Omental fat pad (tissue), 3 donors: ENCODE measurements at regions not wholly inside any gene's neighbourhood (a gene's known extent, or its start where the extent isn't known, plus 50 kb on each side); places are given as distances from the start of the nearest gene placed in this dataset.

ENCODE experiments used
- ATAC-seq: fragments of 150-250 bp; one replicate; pipeline ENCODE4 v1.9.1; 2016; ENCODE audit warnings: mild to moderate bottlenecking, moderate library complexity; ENCODE audit not compliant: low FRiP score
- DNase-seq: peaks from one replicate; pipeline ENCODE4 v3.0.0-alpha.2; 2019; ENCODE audit warnings: low spot score
- TF ChIP-seq, protein P1 (sequence below), 3 donors: fragments of 450-650 bp; IDR thresholded peaks; one replicate each; pipeline ENCODE4 v1.5.1; 2016 to 2017; ENCODE audit warnings: antibody characterized with exemption in 3 of 3, mild to moderate bottlenecking in 3 of 3, moderate library complexity in 2 of 3

DNA sequence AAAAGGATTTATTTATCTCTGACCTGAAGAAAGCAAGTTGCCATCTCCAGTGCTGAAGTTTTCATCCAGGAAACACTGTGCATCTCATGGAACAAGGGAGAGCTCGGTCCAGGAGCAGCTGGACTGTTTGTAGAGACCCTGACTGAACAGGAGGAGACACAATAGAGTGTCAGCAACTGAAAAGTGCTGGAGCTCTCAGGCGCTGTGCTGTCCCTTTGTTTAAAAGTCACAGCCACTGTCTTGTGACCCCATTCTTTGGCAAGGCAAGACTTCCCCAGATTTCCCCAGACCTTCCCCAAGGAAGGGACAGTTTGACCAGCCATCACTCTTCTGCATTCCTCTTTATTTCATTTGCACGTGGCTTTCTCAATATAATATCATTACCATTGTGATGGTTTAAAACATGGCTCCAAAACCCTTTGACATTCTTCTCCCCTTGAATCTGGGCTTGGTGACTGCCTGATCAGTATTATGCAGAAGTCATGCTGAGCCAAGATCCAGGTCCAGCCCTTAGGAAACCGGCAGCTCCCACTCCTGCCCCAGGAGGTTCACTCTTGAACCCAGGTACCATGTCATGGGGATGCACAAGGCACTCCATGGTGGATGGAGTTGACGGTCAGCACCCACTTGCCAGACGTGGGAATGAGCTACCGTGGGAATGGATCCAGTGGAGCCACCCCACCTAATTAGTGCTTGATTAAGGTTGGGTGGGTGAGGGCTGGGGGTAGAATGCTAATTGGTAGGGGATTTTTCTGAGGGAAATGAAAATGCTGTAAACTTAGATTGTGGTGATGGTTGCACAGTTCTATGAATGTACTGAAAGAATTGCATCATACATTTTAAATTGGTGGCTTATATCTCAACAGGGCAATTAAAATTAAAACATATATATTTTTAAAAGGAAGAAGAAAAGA lies 497.9 kb upstream of the RAB6C start:
- TF ChIP-seq, protein P1, sequence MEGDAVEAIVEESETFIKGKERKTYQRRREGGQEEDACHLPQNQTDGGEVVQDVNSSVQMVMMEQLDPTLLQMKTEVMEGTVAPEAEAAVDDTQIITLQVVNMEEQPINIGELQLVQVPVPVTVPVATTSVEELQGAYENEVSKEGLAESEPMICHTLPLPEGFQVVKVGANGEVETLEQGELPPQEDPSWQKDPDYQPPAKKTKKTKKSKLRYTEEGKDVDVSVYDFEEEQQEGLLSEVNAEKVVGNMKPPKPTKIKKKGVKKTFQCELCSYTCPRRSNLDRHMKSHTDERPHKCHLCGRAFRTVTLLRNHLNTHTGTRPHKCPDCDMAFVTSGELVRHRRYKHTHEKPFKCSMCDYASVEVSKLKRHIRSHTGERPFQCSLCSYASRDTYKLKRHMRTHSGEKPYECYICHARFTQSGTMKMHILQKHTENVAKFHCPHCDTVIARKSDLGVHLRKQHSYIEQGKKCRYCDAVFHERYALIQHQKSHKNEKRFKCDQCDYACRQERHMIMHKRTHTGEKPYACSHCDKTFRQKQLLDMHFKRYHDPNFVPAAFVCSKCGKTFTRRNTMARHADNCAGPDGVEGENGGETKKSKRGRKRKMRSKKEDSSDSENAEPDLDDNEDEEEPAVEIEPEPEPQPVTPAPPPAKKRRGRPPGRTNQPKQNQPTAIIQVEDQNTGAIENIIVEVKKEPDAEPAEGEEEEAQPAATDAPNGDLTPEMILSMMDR (IDR thresholded peaks at IDR 0.05): no peak
- no peak for DNase-seq
- no peak for ATAC-seq

DNA sequence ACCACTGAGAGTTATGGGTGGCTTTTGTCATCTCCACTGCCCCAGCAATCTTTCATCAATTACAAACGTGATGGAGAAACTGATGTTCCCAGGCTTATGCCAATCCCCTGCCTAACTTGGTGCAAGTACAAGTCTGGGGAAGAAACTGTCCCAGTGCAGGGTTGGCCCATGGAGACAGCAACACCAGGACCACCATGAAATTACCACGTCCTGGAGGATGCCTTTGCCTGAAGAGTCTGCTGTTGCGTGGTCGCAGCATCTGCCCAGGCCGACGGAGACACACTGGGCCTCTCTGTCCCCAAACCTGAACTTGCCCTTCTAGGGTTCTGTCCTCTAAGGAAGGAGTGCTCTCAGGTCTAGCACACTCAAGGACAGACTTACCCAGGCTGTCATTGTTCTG lies 496.8 kb upstream of the RAB6C start:
- no peak for ATAC-seq
- TF ChIP-seq, protein P1 (IDR thresholded peaks at IDR 0.05): no peak
- DNase-seq: no peak

DNA sequence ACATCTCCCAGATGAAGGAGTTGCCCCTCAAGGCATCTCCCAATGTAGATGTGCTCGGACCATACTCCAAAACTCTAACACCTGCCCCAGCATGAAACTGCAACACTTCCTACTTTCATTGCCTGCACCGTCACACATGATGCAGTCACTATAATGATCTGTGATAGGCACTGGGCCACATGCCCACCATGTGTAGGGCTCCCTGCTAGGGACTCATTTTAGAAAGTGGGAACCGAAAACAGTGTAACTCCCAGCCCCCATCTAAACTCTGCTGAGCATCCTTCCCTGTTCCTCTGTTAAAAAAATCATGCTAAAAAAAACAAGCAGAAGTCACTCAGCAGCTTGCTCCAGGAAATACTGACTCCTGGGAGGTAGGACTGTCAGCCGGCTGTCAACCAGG lies 496.1 kb upstream of the RAB6C start:
- DNase-seq (no peak), ATAC-seq (no peak)
- TF ChIP-seq, protein P1 (IDR thresholded peaks at IDR 0.05): no peak

DNA sequence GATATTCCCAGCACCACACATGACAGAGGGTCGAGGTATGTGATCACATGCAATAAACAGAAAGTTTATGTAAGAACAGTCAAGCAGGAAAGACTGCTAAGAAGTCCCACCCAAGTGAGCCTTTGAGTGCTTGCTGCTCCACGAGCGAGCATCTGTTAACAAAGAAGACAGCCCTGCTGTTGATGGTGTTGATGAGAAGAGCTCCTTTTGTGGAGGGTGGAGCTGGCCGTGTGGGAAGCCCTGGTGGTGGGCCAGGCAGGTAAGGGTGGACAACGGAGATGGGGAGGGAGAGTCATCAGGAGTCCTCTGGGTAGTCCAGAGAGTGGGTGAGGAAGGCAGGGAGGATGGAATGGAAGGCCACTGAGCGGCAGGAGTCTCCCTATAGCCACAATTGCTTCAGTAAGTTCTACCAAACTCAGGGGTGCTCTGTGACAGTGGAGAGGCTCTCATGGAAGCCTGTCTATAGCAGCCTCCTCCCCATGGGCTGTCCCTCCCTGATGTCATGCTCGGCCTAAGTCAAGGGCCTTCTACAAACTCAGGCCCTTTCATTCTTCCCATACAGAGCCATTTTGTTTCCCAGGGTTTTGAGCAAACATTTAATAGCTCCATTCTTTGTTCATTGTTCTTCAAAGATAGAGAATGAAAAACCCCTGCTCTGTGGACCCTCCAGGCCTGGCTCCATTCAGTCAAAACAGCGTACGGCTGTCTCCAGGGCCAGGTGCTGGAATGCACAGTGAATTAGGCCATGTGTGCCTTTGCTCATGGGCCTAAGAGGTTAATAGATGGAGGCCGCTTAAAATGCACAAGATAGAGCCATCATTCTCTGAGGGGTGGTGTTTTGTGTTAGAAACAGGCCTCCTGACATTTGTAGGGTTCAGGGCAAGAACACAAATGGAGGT lies 494.2 kb upstream of the RAB6C start:
- ATAC-seq (no peak), DNase-seq (no peak)
- TF ChIP-seq, protein P1 (IDR thresholded peaks at IDR 0.05): no peak

DNA sequence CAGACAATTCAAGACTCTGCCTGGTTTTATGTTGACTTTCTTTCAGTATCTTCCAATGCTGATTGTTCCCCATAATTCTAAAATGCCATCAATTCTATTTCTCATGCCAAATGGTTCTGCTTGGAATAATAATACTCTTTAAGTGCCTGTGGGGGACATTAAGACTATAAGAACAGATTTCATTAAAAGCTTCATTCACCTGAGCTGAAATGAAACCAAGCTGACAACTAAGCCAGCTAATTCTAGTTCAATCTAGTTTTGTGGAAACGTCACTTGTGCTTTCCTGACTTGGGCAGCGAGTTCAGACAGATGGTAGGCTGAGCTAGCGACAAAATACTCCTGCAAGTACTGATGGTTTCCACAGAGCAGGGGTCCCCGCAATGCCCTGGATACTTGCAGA lies 491.1 kb upstream of the RAB6C start:
- TF ChIP-seq, protein P1 (IDR thresholded peaks at IDR 0.05): no peak
- DNase-seq (no peak), ATAC-seq (no peak)

DNA sequence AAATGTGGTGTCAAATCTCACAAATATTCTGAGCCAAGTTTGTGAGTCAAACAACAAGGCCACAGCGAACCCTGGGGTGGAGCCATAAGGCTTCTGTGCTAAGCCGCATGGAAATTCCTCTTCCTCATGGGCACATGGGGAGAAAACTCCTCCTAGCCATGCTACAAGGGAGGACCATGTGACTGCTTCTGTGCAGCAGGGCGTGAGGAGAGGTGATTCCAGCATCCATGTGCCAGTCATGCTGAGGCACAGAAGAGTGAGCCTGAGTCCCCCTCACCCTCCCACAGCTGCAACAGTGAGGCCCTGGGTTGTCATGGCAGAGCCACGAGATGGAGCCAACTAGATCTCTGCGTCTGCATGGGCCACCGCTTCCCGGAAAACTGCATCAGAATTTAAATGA lies 488.8 kb upstream of the RAB6C start:
- TF ChIP-seq, protein P1 (IDR thresholded peaks at IDR 0.05): no peak
- ATAC-seq (no peak), DNase-seq (no peak)
